Liver (tissue), 8 donors: ENCODE measurements at regions not wholly inside any gene's neighbourhood (a gene's known extent, or its start where the extent isn't known, plus 50 kb on each side); places are given as distances from the start of the nearest gene placed in this dataset.

Experiments used
- DNase-seq: peaks from one replicate; pipeline ENCODE4 v3.0.0-alpha.2; 2017; ENCODE audit warnings: low spot score
- H3K27ac ChIP-seq, 2 donors: one replicate each; pipeline ENCODE4 v1.7.0; 2013; ENCODE audit warnings: inconsistent platforms in 2 of 2, low read length in 2 of 2, control low read depth in 1 of 2, low read depth in 1 of 2, mild to moderate bottlenecking in 1 of 2
- H3K27me3 ChIP-seq, 4 donors: one replicate each; pipeline versions ENCODE4 v1.6.1 to v1.7.0; 2013; ENCODE audit warnings: low read length in 3 of 4, inconsistent platforms in 1 of 4, mild to moderate bottlenecking in 1 of 4, moderate library complexity in 1 of 4; ENCODE audit not compliant: control insufficient read depth in 4 of 4, insufficient read depth in 4 of 4
- H3K36me3 ChIP-seq, 4 donors: one replicate each; pipeline versions ENCODE4 v1.6.1 to v1.7.0; 2013; ENCODE audit warnings: low read length in 3 of 4, mild to moderate bottlenecking in 3 of 4, low read depth in 1 of 4, moderate library complexity in 1 of 4; ENCODE audit not compliant: control insufficient read depth in 4 of 4, insufficient read depth in 3 of 4
- H3K4me1 ChIP-seq, 4 donors: one replicate each; pipeline versions ENCODE4 v1.6.1 to v1.7.0; 2013; ENCODE audit warnings: low read length in 3 of 4, mild to moderate bottlenecking in 3 of 4, moderate library complexity in 1 of 4; ENCODE audit not compliant: control insufficient read depth in 4 of 4, insufficient read depth in 4 of 4
- H3K4me3 ChIP-seq, 3 donors: one replicate each; pipeline versions ENCODE4 v1.6.1 to v1.7.0; 2013; ENCODE audit warnings: low read length in 3 of 3, control low read depth in 1 of 3, low read depth in 1 of 3, mild to moderate bottlenecking in 1 of 3
- H3K9ac ChIP-seq, 2 donors: one replicate each; pipeline ENCODE4 v1.7.0; 2013; ENCODE audit warnings: low read length in 2 of 2, mild to moderate bottlenecking in 2 of 2, moderate library complexity in 2 of 2, control low read depth in 1 of 2, low read depth in 1 of 2
- H3K9me3 ChIP-seq, 4 donors: one replicate each; pipeline versions ENCODE4 v1.6.1 to v1.7.0; 2013; ENCODE audit warnings: low read length in 3 of 4; ENCODE audit not compliant: control insufficient read depth in 4 of 4
- EGR1 ChIP-seq, 2 donors: IDR thresholded peaks; 2 replicates each; pipeline ENCODE4 v1.6.1; 2016 to 2018; ENCODE audit warnings: antibody characterized with exemption in 2 of 2, low read depth in 2 of 2
- FOXA1 ChIP-seq: IDR thresholded peaks from 2 replicates; pipeline ENCODE4 v1.6.1; 2016; ENCODE audit warnings: antibody characterized with exemption
- FOXA2 ChIP-seq: IDR thresholded peaks from 2 replicates; pipeline ENCODE4 v1.6.1; 2016; ENCODE audit warnings: antibody characterized with exemption
- GABPA ChIP-seq, 2 donors: IDR thresholded peaks in 1 of 2; conservative IDR thresholded peaks in 1 of 2; 2 replicates each; pipeline ENCODE4 v1.6.1; 2016; ENCODE audit warnings: antibody characterized with exemption in 2 of 2, mild to moderate bottlenecking in 1 of 2, moderate library complexity in 1 of 2
- HNF4A ChIP-seq, 2 donors: conservative IDR thresholded peaks; 2 replicates each; pipeline ENCODE4 v1.6.1; 2016; ENCODE audit warnings: antibody characterized with exemption in 2 of 2, mild to moderate bottlenecking in 2 of 2
- HNF4G ChIP-seq: IDR thresholded peaks from 2 replicates; pipeline ENCODE4 v1.6.1; 2016; ENCODE audit warnings: antibody characterized with exemption
- JUND ChIP-seq, 2 donors: IDR thresholded peaks; 2 replicates each; pipeline ENCODE4 v1.6.1; 2016; ENCODE audit warnings: antibody characterized with exemption in 2 of 2
- MAX ChIP-seq: IDR thresholded peaks from 2 replicates; pipeline ENCODE4 v1.6.1; 2016; ENCODE audit warnings: antibody characterized with exemption
- NR2F2 ChIP-seq: IDR thresholded peaks from 2 replicates; pipeline ENCODE4 v1.6.1; 2016; ENCODE audit warnings: antibody characterized with exemption
- RAD21 ChIP-seq, 2 donors: IDR thresholded peaks; 2 replicates each; pipeline ENCODE4 v1.6.1; 2016; ENCODE audit warnings: antibody characterized with exemption in 2 of 2, mild to moderate bottlenecking in 2 of 2
- REST ChIP-seq: IDR thresholded peaks from 2 replicates; pipeline ENCODE4 v1.6.1; 2016; ENCODE audit warnings: antibody characterized with exemption, mild to moderate bottlenecking
- RXRA ChIP-seq, 2 donors: IDR thresholded peaks; 2 replicates each; pipeline ENCODE4 v1.6.1; 2017 to 2018; ENCODE audit warnings: antibody characterized with exemption in 2 of 2, mild to moderate bottlenecking in 1 of 2
- SP1 ChIP-seq: IDR thresholded peaks from 2 replicates; pipeline ENCODE4 v1.6.1; 2018; ENCODE audit warnings: antibody characterized with exemption, mild to moderate bottlenecking
- TAF1 ChIP-seq: conservative IDR thresholded peaks from 2 replicates; pipeline ENCODE4 v1.6.1; 2016; ENCODE audit warnings: antibody characterized with exemption, mild to moderate bottlenecking
- YY1 ChIP-seq: IDR thresholded peaks from 2 replicates; pipeline ENCODE4 v1.6.1; 2016; ENCODE audit warnings: antibody characterized with exemption, mild to moderate bottlenecking
- WGBS: extraction: QIAGEN DNeasy Blood & Tissue Kit; methylation state at CpG from one replicate; pipeline ENCODE4 v1.1.7; 2013; 5-methylcytosine and 5-hydroxymethylcytosine counted together
- TF ChIP-seq, protein P1 (sequence below): fragments of 150-350 bp; IDR thresholded peaks from 2 replicates; pipeline ENCODE4 v1.5.1; 2017; ENCODE audit warnings: improper control_type of control experiment, low read depth, low read length; ENCODE audit not compliant: missing input control
- TF ChIP-seq, protein P2 (sequence below): IDR thresholded peaks from 2 replicates; pipeline ENCODE4 v1.6.1; 2016; ENCODE audit warnings: antibody characterized with exemption
- TF ChIP-seq, protein P3 (sequence below): IDR thresholded peaks from 2 replicates; pipeline ENCODE4 v1.6.1; 2016; ENCODE audit warnings: antibody characterized with exemption
- donor health status: healthy.
- donor health status: healthy.
- donor health status: healthy.
- donor health status: healthy.
- donor health status: healthy.

- TF ChIP-seq GABPA (IDR thresholded peaks at IDR 0.05 in 1 of 2, conservative IDR thresholded peaks at IDR 0.05 in 1 of 2) (no peak), RAD21 (IDR thresholded peaks at IDR 0.05) (no peak), NR2F2 (no peak), JUND (IDR thresholded peaks at IDR 0.05) (no peak), YY1 (no peak)
These were observed 498.5 kb upstream of the GRM7 start (continued) for GRCh38 chr3:6362406-6362805.

- TF ChIP-seq FOXA2 (no peak), YY1 (no peak), EGR1 (IDR thresholded peaks at IDR 0.05; ENCODE audit: low read depth in 2 of 2) (no peak), NR2F2 (no peak), MAX (no peak), JUND (IDR thresholded peaks at IDR 0.05) (no peak), GABPA (IDR thresholded peaks at IDR 0.05 in 1 of 2, conservative IDR thresholded peaks at IDR 0.05 in 1 of 2) (no peak)
- TF ChIP-seq, protein P1, sequence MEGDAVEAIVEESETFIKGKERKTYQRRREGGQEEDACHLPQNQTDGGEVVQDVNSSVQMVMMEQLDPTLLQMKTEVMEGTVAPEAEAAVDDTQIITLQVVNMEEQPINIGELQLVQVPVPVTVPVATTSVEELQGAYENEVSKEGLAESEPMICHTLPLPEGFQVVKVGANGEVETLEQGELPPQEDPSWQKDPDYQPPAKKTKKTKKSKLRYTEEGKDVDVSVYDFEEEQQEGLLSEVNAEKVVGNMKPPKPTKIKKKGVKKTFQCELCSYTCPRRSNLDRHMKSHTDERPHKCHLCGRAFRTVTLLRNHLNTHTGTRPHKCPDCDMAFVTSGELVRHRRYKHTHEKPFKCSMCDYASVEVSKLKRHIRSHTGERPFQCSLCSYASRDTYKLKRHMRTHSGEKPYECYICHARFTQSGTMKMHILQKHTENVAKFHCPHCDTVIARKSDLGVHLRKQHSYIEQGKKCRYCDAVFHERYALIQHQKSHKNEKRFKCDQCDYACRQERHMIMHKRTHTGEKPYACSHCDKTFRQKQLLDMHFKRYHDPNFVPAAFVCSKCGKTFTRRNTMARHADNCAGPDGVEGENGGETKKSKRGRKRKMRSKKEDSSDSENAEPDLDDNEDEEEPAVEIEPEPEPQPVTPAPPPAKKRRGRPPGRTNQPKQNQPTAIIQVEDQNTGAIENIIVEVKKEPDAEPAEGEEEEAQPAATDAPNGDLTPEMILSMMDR: no peak
- TF ChIP-seq, protein P2, sequence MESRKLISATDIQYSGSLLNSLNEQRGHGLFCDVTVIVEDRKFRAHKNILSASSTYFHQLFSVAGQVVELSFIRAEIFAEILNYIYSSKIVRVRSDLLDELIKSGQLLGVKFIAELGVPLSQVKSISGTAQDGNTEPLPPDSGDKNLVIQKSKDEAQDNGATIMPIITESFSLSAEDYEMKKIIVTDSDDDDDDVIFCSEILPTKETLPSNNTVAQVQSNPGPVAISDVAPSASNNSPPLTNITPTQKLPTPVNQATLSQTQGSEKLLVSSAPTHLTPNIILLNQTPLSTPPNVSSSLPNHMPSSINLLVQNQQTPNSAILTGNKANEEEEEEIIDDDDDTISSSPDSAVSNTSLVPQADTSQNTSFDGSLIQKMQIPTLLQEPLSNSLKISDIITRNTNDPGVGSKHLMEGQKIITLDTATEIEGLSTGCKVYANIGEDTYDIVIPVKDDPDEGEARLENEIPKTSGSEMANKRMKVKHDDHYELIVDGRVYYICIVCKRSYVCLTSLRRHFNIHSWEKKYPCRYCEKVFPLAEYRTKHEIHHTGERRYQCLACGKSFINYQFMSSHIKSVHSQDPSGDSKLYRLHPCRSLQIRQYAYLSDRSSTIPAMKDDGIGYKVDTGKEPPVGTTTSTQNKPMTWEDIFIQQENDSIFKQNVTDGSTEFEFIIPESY: no peak
- 49% methylated on average over 2 of the region's 2 CpGs for WGBS
- Histone ChIP-seq H3K27me3 (peaks cover 0 to 2% (median 0%) of the 10 kb centered on the region in 4 donors), H3K4me1 (no peaks in the 10 kb centered on the region), H3K27ac (no peak overlapping the region), H3K9me3 (no peaks in the 10 kb centered on the region), H3K9ac (no peak overlapping the region), H3K4me3 (no peak overlapping the region), H3K36me3 (no peaks in the 10 kb centered on the region)
- no peak for DNase-seq
These were observed 493.7 kb upstream of the GRM7 start for GRCh38 chr3:6367171-6367570.

- 85% methylated on average over 2 of the region's 2 CpGs for WGBS
These were observed 468.8 kb upstream of the GRM7 start for GRCh38 chr3:6392123-6392522.

GRCh38 chr3:6394944-6395343 lies 466.0 kb upstream of the GRM7 start:
- Histone ChIP-seq H3K27me3 (no peaks in the 10 kb centered on the region), H3K9ac (no peak overlapping the region), H3K9me3 (no peaks in the 10 kb centered on the region), H3K4me3 (no peak overlapping the region), H3K36me3 (no peaks in the 10 kb centered on the region), H3K27ac (no peak overlapping the region), H3K4me1 (no peaks in the 10 kb centered on the region)
- WGBS: 50% methylated on average over 2 of the region's 2 CpGs
- no peak for DNase-seq
- TF ChIP-seq HNF4A (conservative IDR thresholded peaks at IDR 0.05) (no peak), SP1 (no peak), YY1 (no peak), REST (no peak), EGR1 (IDR thresholded peaks at IDR 0.05; ENCODE audit: low read depth in 2 of 2) (no peak), FOXA1 (no peak), FOXA2 (no peak), HNF4G (no peak), TAF1 (no peak), GABPA (IDR thresholded peaks at IDR 0.05 in 1 of 2, conservative IDR thresholded peaks at IDR 0.05 in 1 of 2) (no peak), RXRA (IDR thresholded peaks at IDR 0.05) (no peak)
- TF ChIP-seq, protein P3, sequence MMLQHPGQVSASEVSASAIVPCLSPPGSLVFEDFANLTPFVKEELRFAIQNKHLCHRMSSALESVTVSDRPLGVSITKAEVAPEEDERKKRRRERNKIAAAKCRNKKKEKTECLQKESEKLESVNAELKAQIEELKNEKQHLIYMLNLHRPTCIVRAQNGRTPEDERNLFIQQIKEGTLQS: no peak

More at GRCh38 chr3:6392123-6392522, 468.8 kb upstream of the GRM7 start:
- TF ChIP-seq JUND (IDR thresholded peaks at IDR 0.05) (no peak), FOXA1 (no peak), HNF4A (conservative IDR thresholded peaks at IDR 0.05) (no peak)
- H3K27me3 ChIP-seq: no peaks in the 10 kb centered on the region
- no peaks in the 10 kb centered on the region for H3K9me3 ChIP-seq
- H3K4me1 ChIP-seq: no peaks in the 10 kb centered on the region
- H3K36me3 ChIP-seq: no peaks in the 10 kb centered on the region
- no peak overlapping the region for H3K9ac ChIP-seq
- H3K4me3 ChIP-seq: no peak overlapping the region
- no peak for DNase-seq
- H3K27ac ChIP-seq: no peak overlapping the region
